Mucosa of gallbladder (tissue), 1 donor: ENCODE measurements at regions not wholly inside any gene's neighbourhood (a gene's known extent, or its start where the extent isn't known, plus 50 kb on each side); places are given as distances from the start of the nearest gene placed in this dataset.
"Not testable (repeated sequence)": the region's sequence is repeated elsewhere in the genome, so short reads cannot be mapped to it uniquely, and the experiment has no call there.

Experiments
- DNase-seq: peaks from one replicate; pipeline ENCODE4 v3.0.0-alpha.2; 2020; ENCODE audit warnings: low spot score
- donor health status: DM: no; HTN: no; CAD: no.

DNA sequence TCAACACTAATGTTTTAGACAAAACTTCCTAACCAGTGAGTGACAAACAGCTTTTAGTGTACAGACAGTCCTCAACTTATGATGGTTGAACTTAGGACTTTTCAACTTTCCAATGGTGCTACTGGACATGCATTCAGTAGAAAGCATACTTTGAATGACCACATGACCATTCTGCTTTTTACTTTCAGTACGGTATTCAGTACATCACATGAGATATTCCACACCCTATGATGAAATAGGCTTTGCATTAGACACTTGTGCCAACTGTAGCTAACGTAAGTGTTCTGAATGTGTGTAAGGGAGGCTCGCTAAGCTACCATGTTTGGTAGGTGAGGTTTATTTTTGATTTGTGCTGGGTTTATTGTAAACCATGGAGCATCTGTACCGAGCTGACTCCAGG lies 113.7 kb downstream of the WNT7A start:
- no peak for DNase-seq

DNA sequence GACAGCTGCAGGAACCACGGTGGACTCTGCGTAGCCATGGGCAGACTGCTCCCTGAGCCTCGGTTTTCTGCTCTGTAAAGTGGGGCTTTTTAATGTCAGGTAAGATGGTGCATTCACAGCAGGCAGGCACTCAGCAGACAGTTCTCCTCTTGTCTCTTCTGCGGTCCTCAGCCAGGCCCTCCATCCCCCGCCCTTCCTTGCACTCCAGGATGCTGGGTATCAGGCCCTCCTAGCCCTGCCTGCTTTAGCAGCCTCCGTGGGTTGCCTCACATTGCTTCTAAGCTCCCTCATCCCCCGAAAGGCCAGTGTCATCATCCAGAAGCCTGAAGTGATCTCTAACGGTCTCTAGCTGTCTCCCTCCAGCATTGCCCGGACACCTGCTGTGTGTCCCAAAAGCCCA lies 115.7 kb downstream of the WNT7A start:
- no peak for DNase-seq

DNA sequence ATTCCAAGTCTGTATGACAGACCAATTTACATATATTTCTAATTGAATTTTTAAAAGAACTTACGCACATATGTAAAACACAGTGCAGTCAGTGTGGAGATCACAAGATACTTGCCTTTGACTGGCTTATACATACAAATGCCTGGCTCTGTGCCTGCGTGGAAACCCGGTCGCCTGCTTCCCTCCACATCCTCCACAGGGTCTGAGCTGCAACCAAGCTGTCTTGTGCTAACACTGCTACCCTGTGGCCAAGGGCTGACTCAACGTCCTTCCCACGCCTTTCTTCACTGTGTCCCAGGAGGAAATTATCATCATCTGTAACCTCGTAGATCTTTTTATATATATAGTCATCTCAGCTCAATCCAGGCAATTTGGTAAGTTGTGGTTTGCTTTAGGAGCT lies 117.0 kb downstream of the WNT7A start:
- no peak for DNase-seq

DNA sequence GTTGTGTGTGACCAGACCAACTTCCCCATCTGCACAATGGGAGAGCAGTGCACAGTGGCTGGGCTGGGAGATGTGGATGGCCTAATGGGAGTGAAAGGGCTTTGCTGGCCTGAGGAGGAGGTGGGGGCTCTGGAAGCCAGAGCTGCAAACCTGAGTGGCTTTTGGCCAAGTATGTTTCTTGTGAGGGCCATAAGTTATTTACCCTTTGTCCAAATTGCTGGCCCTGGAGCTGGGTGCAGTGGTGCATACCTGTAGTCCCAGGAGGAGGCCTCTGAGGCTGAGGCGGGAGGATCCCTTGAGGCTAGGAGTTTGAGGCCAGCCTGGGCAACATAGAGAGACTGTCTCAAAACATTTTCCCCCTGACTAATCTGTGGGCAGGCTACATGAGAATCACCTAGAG lies 129.1 kb downstream of the WNT7A start:
- no peak for DNase-seq

DNA sequence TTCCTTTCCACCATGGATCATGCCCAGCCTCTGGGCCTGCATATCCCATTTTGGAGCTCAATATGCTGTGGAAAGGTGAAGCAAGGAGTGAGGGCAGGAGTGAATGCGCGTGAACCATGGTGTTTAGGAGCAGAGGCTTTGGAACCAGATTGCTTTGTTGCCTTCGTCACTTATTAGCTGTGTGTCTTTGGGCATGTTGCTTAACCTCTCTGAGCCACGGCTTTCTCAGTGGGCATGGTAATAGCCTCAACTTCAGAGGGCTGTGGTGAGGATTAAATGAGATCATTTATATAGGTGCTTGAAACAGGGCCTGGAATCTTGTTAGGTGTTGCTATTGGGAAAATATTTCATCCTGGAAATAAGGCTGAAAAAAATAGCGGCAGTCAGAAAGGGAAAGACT lies 129.7 kb downstream of the WNT7A start:
- no peak for DNase-seq

DNA sequence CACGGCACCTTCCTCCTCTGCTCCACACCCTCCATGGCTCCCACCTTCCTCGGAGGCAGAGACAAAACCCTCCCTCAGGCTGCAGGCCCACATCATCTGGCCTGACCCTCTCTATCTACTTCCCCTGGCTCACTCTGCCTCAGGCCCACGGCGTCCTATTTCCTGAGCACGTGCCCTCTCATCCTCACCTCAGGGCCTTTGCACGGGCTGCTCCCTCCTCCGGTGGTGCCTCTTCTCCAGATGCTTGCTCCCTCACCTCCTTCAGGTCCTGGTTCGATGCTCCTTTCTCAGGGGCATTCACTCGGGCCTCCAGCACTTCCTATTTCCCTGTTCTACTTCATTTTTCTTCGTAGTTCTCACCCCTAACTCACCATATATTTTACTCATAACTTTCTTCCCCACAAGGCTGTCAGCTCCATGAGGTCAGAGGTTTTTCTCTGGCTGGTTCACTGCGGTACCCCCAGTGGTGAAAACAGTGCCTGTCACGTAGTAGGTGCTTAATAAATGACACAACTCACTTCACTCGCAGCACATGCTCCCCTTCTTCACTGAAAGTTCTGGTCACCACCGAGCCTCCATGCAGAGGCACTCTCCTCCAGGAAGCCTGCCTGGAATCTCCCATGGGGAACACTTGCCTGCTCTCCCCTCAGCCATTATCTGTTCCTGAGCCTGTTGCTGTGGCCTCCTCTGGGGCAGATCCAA lies 130.7 kb downstream of the WNT7A start:
- no peak for DNase-seq

DNA sequence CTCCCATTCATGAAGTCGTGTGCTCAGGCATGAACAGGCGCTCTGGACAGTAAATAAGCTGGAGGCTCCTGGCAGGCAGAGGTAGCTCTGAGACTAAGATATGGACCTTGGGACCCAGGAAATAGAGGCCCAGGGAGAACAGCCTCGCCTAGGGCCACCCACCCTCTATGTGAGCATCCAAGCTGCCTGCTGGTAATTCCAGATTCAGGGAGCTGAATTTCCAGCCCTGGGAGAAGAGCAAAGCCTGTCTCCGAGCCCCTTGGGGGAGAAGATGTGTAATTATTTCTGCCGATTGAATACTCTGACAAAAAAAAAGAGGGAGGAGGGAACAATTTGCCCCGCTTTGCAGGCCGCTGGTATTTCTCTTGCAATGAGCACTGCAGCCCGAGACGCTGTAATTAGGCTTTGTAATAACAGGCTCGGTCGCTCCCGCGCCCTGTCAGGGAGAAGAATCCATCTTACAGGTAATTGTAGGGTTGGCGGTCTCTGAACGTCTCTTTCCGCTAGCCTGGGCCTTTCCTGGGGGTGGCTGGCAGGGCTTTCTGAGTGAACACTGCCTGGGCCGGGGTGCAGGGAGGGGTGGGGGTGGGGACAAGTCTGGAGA lies 131.5 kb downstream of the WNT7A start:
- no peak for DNase-seq

DNA sequence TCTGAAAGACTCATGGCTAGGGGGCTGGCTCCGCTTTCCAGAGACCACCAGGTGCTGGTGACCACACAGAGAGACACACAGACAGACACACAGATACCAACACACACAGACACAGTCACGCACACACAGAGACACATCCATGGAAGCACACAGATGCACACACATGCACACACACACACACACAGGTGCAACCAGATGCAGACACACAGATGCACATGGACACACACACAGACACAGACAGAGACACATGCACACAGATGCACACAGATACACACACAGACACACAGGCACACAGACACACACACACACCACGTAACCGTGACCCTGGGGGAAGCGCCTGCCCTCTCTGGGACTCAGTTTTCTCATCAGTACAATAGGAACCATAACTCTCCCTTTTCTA lies 132.2 kb downstream of the WNT7A start:
- no peak for DNase-seq

DNA sequence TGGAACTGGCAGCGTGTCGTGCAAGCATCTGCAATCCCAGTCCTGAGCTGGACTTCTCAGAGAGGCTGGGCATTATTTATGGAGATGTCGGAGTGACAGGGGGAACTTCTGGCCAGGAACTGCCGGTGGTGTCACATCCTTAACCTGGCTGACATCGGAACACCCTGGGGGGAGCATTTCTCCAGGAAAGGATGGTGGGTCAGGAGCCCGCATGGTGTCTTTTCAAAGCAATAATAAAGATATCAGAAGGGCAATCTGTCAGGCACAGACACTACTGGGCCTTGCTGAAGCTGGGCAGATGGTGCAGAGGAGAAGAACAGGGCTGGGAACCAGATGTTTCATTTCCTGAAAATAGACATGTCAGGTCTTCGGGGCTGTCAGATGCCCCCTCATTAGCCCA lies 133.5 kb downstream of the WNT7A start:
- DNase-seq: no peak

DNA sequence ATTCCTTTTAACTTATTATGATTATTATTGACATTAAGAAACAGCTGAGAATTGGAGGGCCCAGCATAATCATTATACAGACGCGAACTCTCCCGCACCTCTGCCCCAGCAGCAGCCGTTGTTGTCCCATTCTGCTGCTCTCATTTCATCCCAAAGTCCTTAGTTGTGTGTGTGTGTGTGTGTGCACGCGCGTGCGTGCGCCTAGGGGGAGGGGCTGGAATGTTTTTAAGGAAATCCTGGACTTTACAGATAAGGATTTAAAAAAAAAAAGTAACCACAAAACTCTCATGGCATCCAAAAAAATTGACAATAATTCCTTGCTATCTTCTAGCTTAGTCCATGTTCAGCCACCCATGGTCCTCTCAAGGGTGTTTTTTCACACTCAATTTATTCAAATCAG lies 134.2 kb downstream of the WNT7A start:
- no peak for DNase-seq

DNA sequence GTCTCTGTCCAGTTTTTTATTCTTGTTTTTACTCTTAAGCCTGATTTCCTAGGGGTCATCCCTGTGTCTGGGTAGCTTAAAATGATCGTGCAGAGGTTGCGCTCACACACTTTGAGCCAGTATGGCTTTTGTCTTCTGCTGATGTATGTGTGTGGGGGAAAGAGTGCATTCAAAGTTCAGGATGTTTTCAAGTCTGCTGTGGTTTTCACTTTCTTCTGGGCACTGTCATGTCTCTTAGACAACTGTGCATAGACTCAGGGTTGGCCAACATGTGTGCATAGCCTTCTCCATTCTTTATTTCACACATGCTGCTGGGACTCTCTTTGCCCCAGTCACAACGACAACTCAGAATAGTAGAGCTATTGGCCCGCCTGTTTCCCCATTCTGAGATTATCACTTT lies 139.1 kb downstream of the WNT7A start:
- DNase-seq: no peak

DNA sequence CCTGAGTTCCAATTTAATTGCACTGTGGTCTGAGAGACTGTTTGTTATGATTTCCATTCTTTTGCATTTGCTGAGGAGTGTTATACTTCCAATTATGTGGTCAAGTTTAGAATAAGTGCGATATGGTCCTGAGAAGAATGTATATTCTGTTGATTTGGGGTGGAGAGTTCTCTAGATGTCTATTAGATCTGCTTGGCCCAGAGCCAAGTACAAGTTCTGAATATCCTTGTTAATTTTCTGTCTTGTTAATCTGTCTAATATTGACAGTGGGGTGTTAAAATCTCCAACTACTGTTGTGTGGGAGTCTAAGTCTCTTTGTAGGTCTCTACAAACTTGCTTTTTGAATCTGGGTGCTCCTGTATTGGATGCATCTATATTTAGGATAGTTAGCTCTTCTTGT lies 146.1 kb downstream of the WNT7A start:
- not testable (repeated sequence) for DNase-seq

DNA sequence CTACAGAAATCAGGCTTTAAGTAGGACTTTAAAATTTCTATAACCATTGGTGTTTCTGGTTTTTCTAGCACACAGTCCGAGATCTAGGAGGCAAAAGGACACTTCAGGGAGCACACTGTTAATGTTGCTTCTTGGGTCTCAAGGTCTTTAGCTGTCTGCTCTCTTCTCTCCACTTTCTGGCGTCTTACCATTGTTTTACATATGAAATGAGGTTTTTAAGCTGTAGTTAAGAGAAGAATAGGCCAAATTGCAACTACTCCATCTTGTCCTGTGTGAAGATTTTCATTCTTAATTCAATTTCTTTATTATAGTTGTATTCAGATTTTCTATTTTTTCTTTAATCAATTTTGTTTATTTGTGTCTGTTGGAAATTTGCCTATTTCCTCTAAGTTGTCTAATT lies 151.4 kb downstream of the WNT7A start:
- no peak for DNase-seq

DNA sequence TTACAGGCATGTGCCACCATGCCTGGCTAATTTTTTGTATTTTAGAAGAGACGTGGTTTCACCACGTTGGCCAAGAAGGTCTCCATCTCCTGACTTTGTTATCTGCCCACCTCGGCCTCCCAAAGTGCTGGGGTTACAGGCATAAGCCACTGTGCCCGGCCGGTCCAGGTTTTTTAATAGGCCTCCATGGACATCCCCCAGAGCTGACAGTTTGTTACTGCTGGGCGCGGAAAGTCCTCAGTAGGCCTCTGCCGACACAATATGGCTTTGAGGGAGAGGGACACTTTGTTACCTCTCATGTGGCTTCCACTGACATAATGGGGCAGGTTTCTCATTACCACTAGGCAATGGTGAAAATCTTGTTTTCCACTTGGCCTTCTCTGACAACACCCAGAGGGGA lies 152.0 kb downstream of the WNT7A start:
- no peak for DNase-seq

DNA sequence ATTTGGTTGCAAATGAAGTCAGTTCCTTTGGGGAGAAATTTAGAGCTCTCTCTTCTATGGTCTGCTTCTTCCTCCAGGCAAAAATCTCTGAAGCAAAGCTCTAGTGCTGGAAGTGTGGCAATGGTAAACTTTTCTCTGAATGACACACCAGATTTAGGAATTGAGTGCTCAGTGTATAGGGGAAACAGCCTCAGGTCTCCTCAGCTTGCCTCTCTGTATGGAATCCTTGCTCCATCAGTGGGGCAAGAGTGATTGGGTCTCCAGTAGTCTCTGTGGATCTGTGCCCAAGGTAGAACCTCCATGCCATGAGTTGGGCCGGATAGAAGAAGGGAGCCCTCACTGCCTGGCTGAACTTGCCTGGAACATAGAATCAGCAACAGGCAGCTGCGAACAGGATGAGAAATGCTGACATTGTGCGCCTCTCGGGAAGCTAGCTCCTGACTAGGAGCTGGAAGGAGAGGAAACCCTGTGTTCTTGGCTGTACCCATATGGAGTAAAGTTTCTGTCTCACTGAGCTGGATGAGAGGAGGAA lies 156.1 kb downstream of the WNT7A start:
- DNase-seq: no peak

DNA sequence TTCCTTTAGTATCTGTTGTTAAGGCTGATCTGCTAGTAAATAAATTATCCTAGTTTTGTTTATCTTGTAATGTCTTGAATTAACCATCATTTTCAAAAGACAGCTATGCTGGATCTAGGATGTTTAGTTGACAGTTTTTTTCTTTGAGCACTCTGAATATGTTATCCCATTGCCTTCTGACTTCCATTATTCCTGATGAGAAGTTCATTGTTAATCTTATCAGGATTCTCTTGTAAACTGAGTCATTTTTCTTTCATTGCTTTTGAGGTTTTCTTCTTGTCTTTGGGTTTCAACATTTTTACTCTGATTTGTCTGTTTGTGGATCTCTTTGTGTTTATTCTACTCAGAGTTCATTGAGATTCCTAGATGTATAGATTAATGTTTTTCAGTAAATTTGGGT lies 157.7 kb downstream of the WNT7A start:
- DNase-seq: no peak

DNA sequence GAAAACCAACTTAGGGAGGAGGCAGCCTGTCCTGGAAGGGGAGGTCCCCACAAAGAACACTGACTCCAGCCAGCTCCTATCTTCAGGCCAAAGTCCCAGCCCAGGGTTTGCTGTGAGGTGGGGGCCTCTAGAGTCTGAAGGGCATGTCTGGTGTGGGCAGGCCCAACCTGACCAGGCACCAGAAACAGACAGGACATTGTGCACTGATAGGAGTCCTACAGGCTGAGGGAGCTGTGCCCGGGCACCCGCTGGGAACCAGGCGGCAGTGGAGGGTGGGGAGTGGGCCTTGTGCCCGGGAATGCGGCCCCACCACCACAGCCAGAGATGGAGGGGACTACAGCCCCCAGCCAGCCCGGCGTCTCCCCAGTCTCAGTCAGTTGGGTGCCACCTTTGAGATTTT lies 161.4 kb downstream of the WNT7A start:
- no peak for DNase-seq

DNA sequence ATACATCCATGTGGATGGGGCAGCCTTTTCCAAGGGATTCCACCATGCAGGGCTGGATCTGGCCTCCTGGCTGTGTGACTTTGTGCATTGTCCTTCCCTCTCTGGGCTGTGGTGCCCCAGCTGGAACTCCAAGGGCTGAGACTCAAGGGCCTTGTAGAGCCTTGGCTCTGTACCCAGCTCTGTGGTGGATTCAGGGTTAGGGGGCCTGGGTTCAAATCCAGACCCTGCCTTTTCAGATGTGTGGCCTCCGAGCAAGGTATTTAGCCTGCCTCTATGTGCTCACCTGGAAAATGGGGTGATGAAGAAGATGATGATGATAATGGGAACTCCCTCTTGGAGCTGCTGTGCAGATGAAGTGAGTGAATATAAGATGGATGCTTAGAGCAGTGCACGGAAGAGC lies 161.9 kb downstream of the WNT7A start:
- peak; percentile 8 for DNase-seq

DNA sequence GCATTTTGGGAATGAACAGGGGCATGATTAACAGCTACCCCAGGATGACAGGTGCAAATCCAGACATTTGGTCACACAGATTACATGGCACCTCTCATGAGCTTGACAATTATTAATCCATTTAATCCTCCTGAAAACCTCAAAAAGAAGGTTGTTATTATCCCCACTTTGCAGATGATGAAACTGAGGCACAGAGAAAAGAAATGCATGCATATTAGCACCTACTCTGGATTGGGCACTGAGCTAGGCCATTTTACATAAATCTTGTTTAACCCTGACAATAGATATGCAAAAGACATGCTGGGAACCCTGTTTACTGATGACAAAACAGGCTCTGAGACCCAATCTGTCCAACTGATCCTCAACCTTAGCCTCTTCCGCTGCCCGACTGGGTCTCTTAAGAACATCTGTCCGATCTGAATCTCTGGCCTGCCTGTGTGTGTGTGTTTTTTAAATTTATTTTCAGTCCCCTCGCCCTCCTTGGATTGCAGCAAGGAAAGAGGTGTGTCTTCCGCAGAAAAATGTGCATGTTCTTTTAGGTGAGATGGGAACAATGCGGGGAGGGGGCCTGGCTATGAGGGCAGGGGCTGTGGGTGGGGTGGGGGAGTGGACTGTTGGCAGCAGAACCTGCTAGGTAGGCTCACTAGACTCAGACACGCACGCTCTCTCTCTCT lies 162.5 kb downstream of the WNT7A start:
- no peak for DNase-seq

DNA sequence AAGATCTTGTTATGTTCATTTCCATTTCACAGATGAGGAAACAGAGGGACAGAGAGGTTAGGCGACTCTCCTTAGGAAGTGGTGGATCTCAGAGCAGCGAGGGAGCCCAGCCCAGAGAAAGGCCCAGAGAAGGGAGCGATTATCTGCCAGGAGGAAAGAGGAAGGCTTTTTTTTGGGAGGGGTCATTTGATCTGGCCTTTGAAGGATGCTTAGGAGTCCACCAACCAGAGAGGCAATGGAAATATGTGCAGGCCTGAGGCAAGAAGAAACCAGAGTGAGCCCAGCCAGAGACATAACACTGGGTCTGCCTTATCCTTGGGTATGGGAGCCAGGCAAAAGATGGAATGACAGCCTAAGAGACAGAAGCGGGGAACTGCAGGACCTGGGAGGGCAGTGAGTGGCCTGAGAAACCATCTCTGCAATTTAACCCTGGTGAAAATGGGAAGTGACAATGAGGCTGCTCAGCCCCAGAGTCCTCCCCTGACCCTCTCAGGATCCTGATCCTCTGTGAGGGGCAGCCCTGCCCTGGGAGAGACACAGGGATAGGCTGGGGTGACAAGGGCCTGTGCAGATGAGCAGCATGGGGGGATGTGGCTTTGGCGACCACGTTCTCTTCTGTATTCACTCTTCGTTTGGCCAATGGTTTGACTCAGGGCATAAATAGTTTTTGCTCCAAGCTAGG lies 163.2 kb downstream of the WNT7A start:
- no peak for DNase-seq

DNA sequence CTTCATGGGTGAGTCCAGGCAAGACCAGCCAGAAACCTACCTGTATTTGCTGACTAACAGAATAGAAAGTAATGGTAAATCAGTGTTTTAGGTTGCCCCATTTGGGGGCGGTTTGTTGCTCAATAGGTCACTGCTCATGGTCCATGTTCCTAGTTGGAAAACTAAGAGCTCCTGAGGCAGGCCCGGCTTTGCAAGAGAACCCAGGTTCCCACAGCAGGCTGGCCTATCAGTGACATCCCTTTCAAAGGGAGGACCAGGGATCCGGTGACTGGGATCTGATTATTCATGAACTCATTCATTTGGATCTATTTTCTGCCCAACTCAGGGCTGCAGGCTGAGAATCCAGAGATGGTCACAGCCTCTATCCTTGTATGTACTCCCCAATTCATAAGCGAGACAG lies 163.9 kb downstream of the WNT7A start:
- DNase-seq: peak; percentile 8

DNA sequence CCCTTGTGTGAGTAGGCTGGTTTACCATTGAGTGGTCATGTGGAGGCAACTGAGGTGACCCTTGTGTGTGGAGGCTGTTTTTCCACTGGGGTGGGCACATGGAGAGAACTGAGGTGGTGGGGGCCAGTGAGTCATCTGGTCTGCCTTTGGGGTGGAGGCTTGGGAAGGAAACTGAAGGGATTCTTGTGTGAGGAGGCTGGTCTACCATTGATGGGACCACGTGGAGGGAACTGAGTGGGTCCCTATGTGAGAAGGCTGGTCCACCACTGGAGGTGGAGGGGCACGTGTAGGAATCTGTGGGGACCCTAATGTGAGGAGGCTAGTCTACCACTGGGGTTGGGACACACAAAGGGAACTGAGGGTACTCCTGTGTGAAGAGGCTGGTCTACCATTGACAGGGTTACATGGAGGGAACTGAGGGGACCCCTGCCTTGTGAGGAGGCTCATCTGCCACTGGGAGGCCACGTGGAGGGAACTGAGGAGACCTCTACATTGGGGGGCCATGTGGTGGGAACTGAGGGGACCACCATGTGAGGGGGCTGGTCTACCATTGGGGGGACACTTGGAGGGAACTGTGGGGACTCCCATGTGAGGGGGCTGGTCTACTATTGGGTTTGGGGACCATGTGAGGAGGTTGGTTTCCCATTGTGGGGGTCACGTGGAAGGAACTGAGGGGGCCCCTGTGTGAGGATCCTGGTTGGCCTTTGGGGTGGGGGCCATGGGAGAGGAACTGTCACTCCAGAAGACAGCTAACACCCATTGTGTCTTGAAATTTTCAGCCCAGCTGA lies 164.5 kb downstream of the WNT7A start:
- DNase-seq: no peak
